OCI-LY3 (cell line): ENCODE measurements at regions not wholly inside any gene's neighbourhood (a gene's known extent, or its start where the extent isn't known, plus 50 kb on each side); places are given as distances from the start of the nearest gene placed in this dataset.
"Not testable (repeated sequence)": the region's sequence is repeated elsewhere in the genome, so short reads cannot be mapped to it uniquely, and the experiment has no call there.

Experiments
- H2AFZ ChIP-seq: fragments of 200-600, 300-600 bp; shearing (Covaris generic); 2 replicates; pipeline ENCODE4 v1.6.0; 2014; ENCODE audit warnings: antibody characterized with exemption, low read depth, low read length
- H3K27ac ChIP-seq: fragments of 200-600, 300-600 bp; sonication (generic); 2 replicates; pipeline ENCODE4 v1.5.1; 2014; ENCODE audit warnings: mild to moderate bottlenecking, low read length, moderate library complexity, mixed read lengths
- H3K27me3 ChIP-seq: fragments of 200-600, 300-600 bp; sonication (generic); 2 replicates; pipeline ENCODE4 v1.6.1; 2014; ENCODE audit warnings: low read depth, low read length, mixed read lengths
- H3K36me3 ChIP-seq: fragments of 200-600, 300-600 bp; sonication (generic); replicated peaks from 2 replicates; pipeline ENCODE3; 2014; ENCODE audit warnings: low read depth, low read length, mixed read lengths
- H3K4me1 ChIP-seq: fragments of 300-600, 200-600 bp; sonication (generic); 2 replicates; pipeline ENCODE4 v1.6.1; 2014; ENCODE audit warnings: low read length, mixed read lengths
- H3K4me2 ChIP-seq: fragments of 200-600, 300-600 bp; sonication (generic); 2 replicates; pipeline ENCODE4 v1.6.1; 2014; ENCODE audit warnings: low read length, mixed read lengths
- H3K4me3 ChIP-seq: fragments of 300-600, 200-600 bp; sonication (generic); 2 replicates; pipeline ENCODE4 v1.5.1; 2014; ENCODE audit warnings: antibody characterized with exemption, mild to moderate bottlenecking, low read length, moderate library complexity
- H3K79me2 ChIP-seq: fragments of 300-600, 200-600 bp; shearing (Covaris generic); 2 replicates; pipeline ENCODE4 v1.6.1; 2014; ENCODE audit warnings: mild to moderate bottlenecking, low read length, mixed read lengths
- H3K9ac ChIP-seq: fragments of 300-600, 200-600 bp; shearing (Covaris generic); 2 replicates; pipeline ENCODE4 v1.6.0; 2014; ENCODE audit warnings: mild to moderate bottlenecking, low read length, moderate library complexity
- H3K9me3 ChIP-seq: fragments of 200-600, 300-600 bp; shearing (Covaris generic); 2 replicates; pipeline ENCODE4 v1.6.1; 2014; ENCODE audit warnings: low read length, mixed read lengths; ENCODE audit not compliant: insufficient read depth
- H4K20me1 ChIP-seq: fragments of 200-600, 300-600 bp; sonication (generic); 2 replicates; pipeline ENCODE4 v1.6.1; 2016; ENCODE audit warnings: low read length, mixed read lengths; ENCODE audit not compliant: insufficient read depth
- EZH2phosphoT487 ChIP-seq: fragments of 200-600 bp; shearing (Covaris generic); IDR thresholded peaks from 2 replicates; pipeline ENCODE4 v1.6.1; 2018; ENCODE audit warnings: antibody characterized with exemption, mixed run types, low read depth
- TF ChIP-seq, protein P1 (sequence below): fragments of 200-600, 300-600 bp; sonication (generic); IDR thresholded peaks from 2 replicates; pipeline ENCODE4 v1.5.1; 2014; ENCODE audit warnings: antibody characterized with exemption, low read length, low read depth

DNA sequence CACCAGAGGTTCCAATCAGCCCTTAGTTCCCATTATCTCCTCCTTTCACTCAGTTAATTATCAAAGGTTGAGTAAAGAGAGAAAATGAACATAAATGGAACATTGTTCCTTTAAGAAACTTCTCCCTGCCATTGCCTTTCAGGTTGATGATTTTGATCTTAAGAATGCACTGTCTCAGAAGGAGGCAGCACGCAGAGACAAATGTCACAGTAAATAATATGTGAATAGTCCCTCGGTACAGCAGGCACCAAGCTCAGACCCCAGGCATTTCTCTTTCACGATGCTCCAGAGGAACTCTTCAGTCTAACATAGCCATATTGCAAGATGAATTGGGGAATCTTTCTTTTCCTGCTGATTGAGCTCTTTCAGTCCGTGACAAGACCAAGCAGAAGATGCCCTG is 435.3 kb upstream of the SPTLC3 start:
- no peak for TF ChIP-seq EZH2phosphoT487
- TF ChIP-seq, protein P1, sequence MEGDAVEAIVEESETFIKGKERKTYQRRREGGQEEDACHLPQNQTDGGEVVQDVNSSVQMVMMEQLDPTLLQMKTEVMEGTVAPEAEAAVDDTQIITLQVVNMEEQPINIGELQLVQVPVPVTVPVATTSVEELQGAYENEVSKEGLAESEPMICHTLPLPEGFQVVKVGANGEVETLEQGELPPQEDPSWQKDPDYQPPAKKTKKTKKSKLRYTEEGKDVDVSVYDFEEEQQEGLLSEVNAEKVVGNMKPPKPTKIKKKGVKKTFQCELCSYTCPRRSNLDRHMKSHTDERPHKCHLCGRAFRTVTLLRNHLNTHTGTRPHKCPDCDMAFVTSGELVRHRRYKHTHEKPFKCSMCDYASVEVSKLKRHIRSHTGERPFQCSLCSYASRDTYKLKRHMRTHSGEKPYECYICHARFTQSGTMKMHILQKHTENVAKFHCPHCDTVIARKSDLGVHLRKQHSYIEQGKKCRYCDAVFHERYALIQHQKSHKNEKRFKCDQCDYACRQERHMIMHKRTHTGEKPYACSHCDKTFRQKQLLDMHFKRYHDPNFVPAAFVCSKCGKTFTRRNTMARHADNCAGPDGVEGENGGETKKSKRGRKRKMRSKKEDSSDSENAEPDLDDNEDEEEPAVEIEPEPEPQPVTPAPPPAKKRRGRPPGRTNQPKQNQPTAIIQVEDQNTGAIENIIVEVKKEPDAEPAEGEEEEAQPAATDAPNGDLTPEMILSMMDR = no peak

DNA sequence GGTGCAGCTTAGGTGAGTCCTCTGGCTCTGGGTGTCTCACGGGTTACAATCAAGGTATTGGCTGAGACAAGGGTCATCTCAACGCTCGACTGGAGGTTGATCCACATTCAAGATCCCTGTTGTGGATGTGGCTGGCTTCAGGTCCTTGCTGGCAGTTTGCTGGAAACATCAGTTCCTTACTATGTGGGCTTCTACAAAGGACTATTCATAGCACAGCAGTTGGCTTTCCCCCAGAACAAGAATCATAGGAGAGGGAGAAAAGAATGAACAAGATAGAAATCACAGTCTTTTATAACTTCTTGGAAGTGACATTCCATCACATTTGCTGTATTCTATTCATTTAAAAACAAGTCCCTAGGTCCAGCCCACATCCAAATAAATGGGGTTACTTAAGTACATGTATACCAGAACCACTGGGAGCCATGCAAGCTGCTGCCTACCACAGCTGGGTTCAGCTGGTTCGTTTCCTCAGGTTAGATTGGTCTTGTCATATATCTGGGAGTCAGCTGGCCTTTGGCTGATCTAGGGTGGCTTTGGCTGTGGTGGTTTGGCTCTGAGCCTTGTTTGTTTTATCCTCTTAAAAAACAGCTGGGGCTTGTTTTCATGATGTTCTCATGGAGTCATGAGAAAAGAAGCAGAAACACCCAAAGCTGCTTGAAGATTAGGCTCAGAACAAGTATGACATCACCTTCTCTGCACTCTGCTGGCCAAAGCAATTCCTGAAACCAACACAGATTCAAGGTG is 433.2 kb upstream of the SPTLC3 start:
- Histone ChIP-seq H3K4me3 (no peak overlapping the region), H3K27me3 (no peaks in the 10 kb centered on the region), H3K27ac (no peak overlapping the region), H2AFZ (no peak overlapping the region), H3K79me2 (no peaks in the 10 kb centered on the region), H4K20me1 (no peaks in the 10 kb centered on the region), H3K9ac (no peak overlapping the region), H3K36me3 (no peaks in the 10 kb centered on the region), H3K4me1 (no peaks in the 10 kb centered on the region), H3K4me2 (no peak overlapping the region), H3K9me3 (no peaks in the 10 kb centered on the region)
- TF ChIP-seq, protein P1 = no peak
- TF ChIP-seq EZH2phosphoT487 = no peak

More for the DNA sequence above, 435.3 kb upstream of the SPTLC3 start:
- Histone ChIP-seq H2AFZ (no peak overlapping the region), H3K79me2 (no peaks in the 10 kb centered on the region), H3K27ac (no peak overlapping the region), H4K20me1 (no peaks in the 10 kb centered on the region), H3K4me3 (no peak overlapping the region), H3K9me3 (no peaks in the 10 kb centered on the region), H3K9ac (no peak overlapping the region), H3K36me3 (no peaks in the 10 kb centered on the region), H3K4me1 (no peaks in the 10 kb centered on the region), H3K4me2 (no peak overlapping the region), H3K27me3 (no peaks in the 10 kb centered on the region)

DNA sequence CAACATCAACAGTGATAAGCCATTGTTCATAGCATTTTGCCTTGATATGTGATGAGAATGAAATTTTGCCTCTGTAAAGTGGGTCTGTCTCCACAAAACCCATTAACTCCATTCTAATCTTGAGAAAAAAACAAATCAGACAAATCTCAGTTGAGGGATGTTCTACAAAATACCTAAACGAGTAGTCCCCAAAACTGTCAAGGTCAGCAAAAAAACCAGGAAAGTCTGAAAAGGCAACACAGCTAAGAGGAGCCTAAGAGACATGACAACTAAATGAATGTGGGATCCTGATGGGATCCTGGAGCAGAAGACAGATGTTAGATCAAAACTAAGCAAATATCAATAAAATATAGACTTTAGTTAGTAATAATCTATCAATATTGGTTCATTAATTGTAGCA is 431.6 kb upstream of the SPTLC3 start:
- Histone ChIP-seq H3K79me2 (no peaks in the 10 kb centered on the region), H3K9ac (no peak overlapping the region), H2AFZ (no peak overlapping the region), H3K4me2 (no peak overlapping the region), H3K27ac (no peak overlapping the region), H3K9me3 (no peaks in the 10 kb centered on the region), H3K36me3 (no peaks in the 10 kb centered on the region), H3K4me1 (no peaks in the 10 kb centered on the region), H4K20me1 (no peaks in the 10 kb centered on the region), H3K4me3 (no peak overlapping the region), H3K27me3 (no peaks in the 10 kb centered on the region)
- no peak for TF ChIP-seq EZH2phosphoT487
- TF ChIP-seq, protein P1 = no peak

DNA sequence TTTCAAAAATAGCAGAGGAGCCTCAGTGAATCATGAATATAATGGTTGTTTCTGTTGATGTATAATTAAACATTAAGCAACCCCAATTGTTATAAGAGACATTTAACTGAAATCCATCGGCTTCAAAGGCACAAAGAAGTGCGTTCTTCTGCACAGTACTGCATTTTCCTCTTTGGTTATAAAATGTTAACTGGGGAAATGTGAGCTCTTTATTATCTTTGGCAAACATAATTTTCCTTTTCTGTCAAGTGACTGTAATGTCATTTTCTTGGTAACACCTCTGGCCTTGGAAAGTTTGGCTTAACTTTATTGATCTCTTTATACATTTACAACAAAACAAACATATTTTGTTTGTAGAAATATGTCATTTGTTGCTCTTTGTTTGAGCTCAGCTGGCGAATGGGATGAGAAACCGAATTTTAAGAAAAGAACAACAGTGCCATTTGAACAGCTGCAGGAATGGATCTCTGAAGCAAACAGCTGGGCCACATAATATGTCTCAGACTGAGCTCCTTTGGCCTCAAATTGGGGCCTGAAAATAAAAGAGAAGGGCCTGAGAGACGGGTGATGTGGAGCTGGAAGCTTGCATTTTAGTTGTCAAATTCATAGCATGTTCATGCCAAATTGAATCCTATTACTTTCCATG is 427.0 kb upstream of the SPTLC3 start:
- Histone ChIP-seq H3K9me3 (no peaks in the 10 kb centered on the region), H3K36me3 (no peaks in the 10 kb centered on the region), H3K4me1 (no peaks in the 10 kb centered on the region), H3K27ac (no peak overlapping the region), H3K4me2 (no peak overlapping the region), H3K79me2 (no peaks in the 10 kb centered on the region), H4K20me1 (no peaks in the 10 kb centered on the region), H3K4me3 (no peak overlapping the region), H3K27me3 (no peaks in the 10 kb centered on the region), H2AFZ (no peak overlapping the region), H3K9ac (no peak overlapping the region)
- TF ChIP-seq, protein P1 = no peak
- no peak for TF ChIP-seq EZH2phosphoT487

DNA sequence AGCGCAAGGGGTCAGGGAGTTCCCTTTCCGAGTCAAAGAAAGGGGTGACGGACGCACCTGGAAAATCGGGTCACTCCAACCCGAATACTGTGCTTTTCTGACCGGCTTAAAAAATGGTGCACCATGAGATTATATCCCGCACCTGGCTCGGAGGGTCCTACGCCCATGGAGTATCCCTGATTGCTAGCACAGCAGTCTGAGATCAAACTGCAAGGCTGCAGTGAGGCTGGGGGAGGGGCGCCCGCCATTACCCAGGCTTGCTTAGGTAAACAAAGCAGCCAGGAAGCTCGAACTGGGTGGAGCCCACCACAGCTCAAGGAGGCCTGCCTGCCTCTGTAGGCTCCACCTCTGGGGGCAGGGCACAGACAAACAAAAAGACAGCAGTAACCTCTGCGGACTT is 426.1 kb upstream of the SPTLC3 start:
- H3K27ac ChIP-seq, H3K36me3 ChIP-seq, H2AFZ ChIP-seq, H3K9ac ChIP-seq, H3K27me3 ChIP-seq, H3K4me3 ChIP-seq, H3K9me3 ChIP-seq, H4K20me1 ChIP-seq, H3K4me1 ChIP-seq, H3K4me2 ChIP-seq, H3K79me2 ChIP-seq: not testable (repeated sequence)
